ENCODE measurements at regions not wholly inside any gene's neighbourhood (a gene's known extent, or its start where the extent isn't known, plus 50 kb on each side); places are given as distances from the start of the nearest gene placed in this dataset.

- Histone ChIP-seq H2AFZ (no peak overlapping the region), H3K4me3 (no peak overlapping the region), H3K27ac (no peak overlapping the region), H3K79me2 (ENCODE audit: insufficient read depth) (no peaks in the 10 kb centered on the region), H3K27me3 (replicated peaks; ENCODE audit: insufficient read depth) (no peaks in the 10 kb centered on the region), H3K4me1 (ENCODE audit: insufficient read depth) (no peaks in the 10 kb centered on the region), H4K20me1 (ENCODE audit: insufficient read depth) (no peaks in the 10 kb centered on the region), H3K9ac (no peak overlapping the region), H3K4me2 (ENCODE audit: unreplicated experiment) (no peak overlapping the region), H3K36me3 (ENCODE audit: low read depth) (no peaks in the 10 kb centered on the region), H3F3A (ENCODE audit: insufficient read depth) (no peaks in the 10 kb centered on the region), H3K9me3 (ENCODE audit: low read depth) (no peaks in the 10 kb centered on the region), H3K9me2 (ENCODE audit: insufficient read depth) (no peaks in the 10 kb centered on the region)
- TF ChIP-seq EZH2phosphoT487 (IDR thresholded peaks at IDR 0.05; ENCODE audit: insufficient read depth, low read depth) (no peak), EZH2 (IDR thresholded peaks at IDR 0.05; ENCODE audit: insufficient read depth, poor library complexity, severe bottlenecking) (no peak)
- 14 to 23% methylated on average over 1 of the region's 1 CpG for WGBS, 2 experiments (ENCODE audit: low coverage in 1 of 2, low lambda C conversion rate in 2 of 2, missing lambda C conversion rate in 2 of 2)
- in situ Hi-C loops (cut with MboI), result no loop called here
- no peak for DNase-seq
Observed at GRCh38 chr2:76679025-76679396, 843.2 kb downstream of the LRRTM4 start.

- in situ Hi-C loops (cut with MboI), result no loop called here
- TF ChIP-seq EZH2 (IDR thresholded peaks at IDR 0.05; ENCODE audit: insufficient read depth, poor library complexity, severe bottlenecking) (no peak), EZH2phosphoT487 (IDR thresholded peaks at IDR 0.05; ENCODE audit: insufficient read depth, low read depth) (no peak)
- Histone ChIP-seq H3K9me2 (ENCODE audit: insufficient read depth) (no peaks in the 10 kb centered on the region), H3K9me3 (ENCODE audit: low read depth) (no peaks in the 10 kb centered on the region), H3K4me1 (ENCODE audit: insufficient read depth) (no peaks in the 10 kb centered on the region), H2AFZ (no peak overlapping the region), H3F3A (ENCODE audit: insufficient read depth) (no peaks in the 10 kb centered on the region), H3K36me3 (ENCODE audit: low read depth) (no peaks in the 10 kb centered on the region), H3K27me3 (replicated peaks; ENCODE audit: insufficient read depth) (no peaks in the 10 kb centered on the region), H3K4me2 (ENCODE audit: unreplicated experiment) (no peak overlapping the region), H3K79me2 (ENCODE audit: insufficient read depth) (no peaks in the 10 kb centered on the region), H4K20me1 (ENCODE audit: insufficient read depth) (no peaks in the 10 kb centered on the region), H3K9ac (no peak overlapping the region), H3K27ac (no peak overlapping the region), H3K4me3 (no peak overlapping the region)
- no peak for DNase-seq
- 11 to 14% methylated on average over 3 of the region's 3 CpGs for WGBS, 2 experiments (ENCODE audit: low coverage in 1 of 2, low lambda C conversion rate in 2 of 2, missing lambda C conversion rate in 2 of 2)
Observed at GRCh38 chr2:76678383-76679024, 843.7 kb downstream of the LRRTM4 start.

GRCh38 chr2:76675212-76675611 is 847.0 kb downstream of the LRRTM4 start:
- Histone ChIP-seq H2AFZ (no peak overlapping the region), H4K20me1 (ENCODE audit: insufficient read depth) (no peaks in the 10 kb centered on the region), H3F3A (ENCODE audit: insufficient read depth) (no peaks in the 10 kb centered on the region), H3K27ac (no peak overlapping the region), H3K4me2 (ENCODE audit: unreplicated experiment) (no peak overlapping the region), H3K79me2 (ENCODE audit: insufficient read depth) (no peaks in the 10 kb centered on the region), H3K4me1 (ENCODE audit: insufficient read depth) (no peaks in the 10 kb centered on the region), H3K9me2 (ENCODE audit: insufficient read depth) (no peaks in the 10 kb centered on the region), H3K9ac (no peak overlapping the region), H3K4me3 (no peak overlapping the region), H3K36me3 (ENCODE audit: low read depth) (no peaks in the 10 kb centered on the region), H3K27me3 (replicated peaks; ENCODE audit: insufficient read depth) (no peaks in the 10 kb centered on the region), H3K9me3 (ENCODE audit: low read depth) (no peaks in the 10 kb centered on the region)
- in situ Hi-C loops (cut with MboI), result no loop called here
- no peak for DNase-seq
- TF ChIP-seq EZH2phosphoT487 (IDR thresholded peaks at IDR 0.05; ENCODE audit: insufficient read depth, low read depth) (no peak), EZH2 (IDR thresholded peaks at IDR 0.05; ENCODE audit: insufficient read depth, poor library complexity, severe bottlenecking) (no peak)

- Histone ChIP-seq H3K4me2 (ENCODE audit: unreplicated experiment) (no peak overlapping the region), H3K36me3 (ENCODE audit: low read depth) (no peaks in the 10 kb centered on the region), H2AFZ (no peak overlapping the region), H3K9me3 (ENCODE audit: low read depth) (no peaks in the 10 kb centered on the region), H3K27ac (no peak overlapping the region), H3K9ac (no peak overlapping the region), H3F3A (ENCODE audit: insufficient read depth) (no peaks in the 10 kb centered on the region), H3K27me3 (replicated peaks; ENCODE audit: insufficient read depth) (no peaks in the 10 kb centered on the region), H3K79me2 (ENCODE audit: insufficient read depth) (no peaks in the 10 kb centered on the region), H3K4me3 (no peak overlapping the region), H3K9me2 (ENCODE audit: insufficient read depth) (no peaks in the 10 kb centered on the region), H3K4me1 (ENCODE audit: insufficient read depth) (no peaks in the 10 kb centered on the region), H4K20me1 (ENCODE audit: insufficient read depth) (no peaks in the 10 kb centered on the region)
- DNase-seq, result no peak
- TF ChIP-seq EZH2 (IDR thresholded peaks at IDR 0.05; ENCODE audit: insufficient read depth, poor library complexity, severe bottlenecking) (no peak), EZH2phosphoT487 (IDR thresholded peaks at IDR 0.05; ENCODE audit: insufficient read depth, low read depth) (no peak)
- in situ Hi-C loops (cut with MboI), result no loop called here
- 9 to 18% methylated on average over 2 of the region's 2 CpGs for WGBS, 2 experiments (ENCODE audit: low coverage in 1 of 2, low lambda C conversion rate in 2 of 2, missing lambda C conversion rate in 2 of 2)
Observed at GRCh38 chr2:76672798-76673197, 849.4 kb downstream of the LRRTM4 start.

GRCh38 chr2:76669966-76670465 is 852.2 kb downstream of the LRRTM4 start:
- Histone ChIP-seq H3K9me2 (ENCODE audit: insufficient read depth) (no peaks in the 10 kb centered on the region), H2AFZ (no peak overlapping the region), H3K4me3 (no peak overlapping the region), H3K27me3 (replicated peaks; ENCODE audit: insufficient read depth) (no peaks in the 10 kb centered on the region), H3K79me2 (ENCODE audit: insufficient read depth) (no peaks in the 10 kb centered on the region), H3K9me3 (ENCODE audit: low read depth) (no peaks in the 10 kb centered on the region), H3K9ac (no peak overlapping the region), H3K36me3 (ENCODE audit: low read depth) (no peaks in the 10 kb centered on the region), H3K4me1 (ENCODE audit: insufficient read depth) (no peaks in the 10 kb centered on the region), H3K27ac (no peak overlapping the region), H3K4me2 (ENCODE audit: unreplicated experiment) (no peak overlapping the region), H4K20me1 (ENCODE audit: insufficient read depth) (no peaks in the 10 kb centered on the region), H3F3A (ENCODE audit: insufficient read depth) (no peaks in the 10 kb centered on the region)
- 5 to 21% methylated on average over 3 of the region's 3 CpGs for WGBS, 2 experiments (ENCODE audit: low coverage in 1 of 2, low lambda C conversion rate in 2 of 2, missing lambda C conversion rate in 2 of 2)
- no peak for DNase-seq
- TF ChIP-seq EZH2phosphoT487 (IDR thresholded peaks at IDR 0.05; ENCODE audit: insufficient read depth, low read depth) (no peak), EZH2 (IDR thresholded peaks at IDR 0.05; ENCODE audit: insufficient read depth, poor library complexity, severe bottlenecking) (no peak)
- in situ Hi-C loops (cut with MboI), result no loop called here

Measured in GM23248 (cell line).